SK-N-DZ (cell line): ENCODE measurements at regions not wholly inside any gene's neighbourhood (a gene's known extent, or its start where the extent isn't known, plus 50 kb on each side); places are given as distances from the start of the nearest gene placed in this dataset.
A peak's percentile ranks its signal among the peaks of the same experiment; 100 is the strongest.
"Not testable (repeated sequence)": the region's sequence is repeated elsewhere in the genome, so short reads cannot be mapped to it uniquely, and the experiment has no call there.

ENCODE experiments used
- DNase-seq: peaks from one replicate; pipeline ENCODE4 v3.0.0-alpha.2; 2015; ENCODE audit warnings: low spot score

DNA sequence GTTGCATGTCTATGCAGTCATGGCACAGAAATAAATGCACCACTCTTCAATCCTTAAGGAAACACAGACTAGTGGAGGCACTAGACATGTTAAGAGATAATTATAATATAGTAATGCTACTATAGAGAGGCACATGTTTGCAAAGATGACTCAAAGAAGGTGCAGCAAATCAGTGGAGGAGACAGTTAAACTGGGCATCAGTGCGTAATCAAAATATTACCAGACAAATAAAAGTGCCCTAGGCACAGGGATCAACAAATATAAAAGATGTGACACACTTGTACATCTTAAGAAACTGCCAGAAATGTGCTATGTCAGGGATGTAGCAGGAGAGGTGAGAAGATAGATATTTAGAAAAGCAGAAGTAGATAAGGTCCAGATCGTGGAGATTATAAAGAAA lies 642.1 kb downstream of the SLCO4C1 start:
- no peak for DNase-seq

DNA sequence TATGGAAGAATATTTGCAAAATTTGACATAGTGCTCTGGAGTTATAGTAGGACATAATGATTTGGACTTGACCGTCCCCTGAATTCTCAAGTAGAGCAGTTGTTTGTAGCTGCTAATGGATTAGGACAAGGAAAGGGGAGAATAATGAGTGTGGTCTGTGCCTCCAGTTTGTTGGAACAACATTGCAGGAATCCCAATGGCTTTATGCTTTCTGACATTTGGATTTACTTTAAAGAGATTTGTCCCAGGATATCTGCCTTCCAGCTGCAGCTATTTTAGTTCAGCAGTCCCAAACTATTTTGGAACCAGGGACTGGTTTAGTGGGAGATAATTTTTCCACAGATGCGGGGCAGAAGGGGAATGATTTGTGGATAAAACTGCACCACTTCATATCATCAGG lies 648.2 kb downstream of the SLCO4C1 start:
- DNase-seq, result no peak

DNA sequence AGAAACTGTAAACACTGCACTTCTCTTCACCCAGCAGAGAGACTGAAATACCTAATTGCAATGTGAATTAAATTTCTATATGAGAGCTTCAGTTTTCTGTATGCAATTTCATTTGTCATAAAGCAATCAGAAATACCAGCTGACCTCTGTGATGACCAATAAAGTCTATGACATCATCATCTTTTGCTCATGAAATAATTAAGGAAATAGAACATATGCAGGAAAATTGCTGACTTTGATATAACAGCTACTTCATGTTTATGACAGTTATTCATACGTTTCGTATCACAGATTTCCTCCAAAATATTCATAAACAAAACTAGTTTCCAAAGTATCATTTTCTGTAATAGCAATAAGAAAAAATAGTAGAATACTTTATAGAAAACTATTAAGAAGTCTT lies 652.3 kb downstream of the SLCO4C1 start:
- no peak for DNase-seq

DNA sequence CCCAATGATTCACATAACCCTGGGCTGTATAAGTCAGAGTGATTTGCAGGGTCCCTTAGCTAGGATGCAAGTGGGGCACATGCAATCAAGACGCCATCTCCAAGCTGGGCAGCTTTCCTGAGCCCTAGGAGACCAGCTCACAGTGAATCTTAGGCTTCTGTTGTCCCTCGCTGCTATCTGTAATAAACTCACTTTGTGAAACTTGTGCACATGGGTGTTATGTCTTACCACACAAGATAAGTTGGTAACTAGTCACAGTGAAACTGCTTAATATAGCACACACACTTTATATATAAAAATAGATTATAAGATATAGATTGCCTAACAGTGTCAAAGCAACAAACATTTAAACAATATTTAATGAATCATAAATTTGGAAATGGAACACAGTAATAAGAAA lies 658.5 kb downstream of the SLCO4C1 start:
- DNase-seq, result no peak

DNA sequence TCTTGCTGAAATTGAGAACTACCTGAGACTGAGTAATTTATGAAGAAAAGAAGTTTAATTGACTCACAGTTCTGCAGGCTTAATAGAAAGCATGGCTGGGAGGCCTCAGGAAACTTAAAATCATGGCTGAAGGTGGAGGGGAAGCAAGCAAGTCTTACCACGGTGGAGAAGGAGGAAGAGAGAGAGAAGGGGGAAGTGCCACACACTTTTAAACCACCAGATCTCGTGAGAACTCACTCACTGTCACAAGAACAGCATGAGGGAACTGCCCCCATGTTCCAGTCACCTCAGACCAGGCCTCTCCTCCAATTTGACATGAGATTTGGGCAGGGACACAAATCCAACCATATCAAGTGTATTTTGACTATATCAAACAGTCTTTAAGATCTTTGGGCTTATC lies 668.3 kb downstream of the SLCO4C1 start:
- not testable (repeated sequence) for DNase-seq

DNA sequence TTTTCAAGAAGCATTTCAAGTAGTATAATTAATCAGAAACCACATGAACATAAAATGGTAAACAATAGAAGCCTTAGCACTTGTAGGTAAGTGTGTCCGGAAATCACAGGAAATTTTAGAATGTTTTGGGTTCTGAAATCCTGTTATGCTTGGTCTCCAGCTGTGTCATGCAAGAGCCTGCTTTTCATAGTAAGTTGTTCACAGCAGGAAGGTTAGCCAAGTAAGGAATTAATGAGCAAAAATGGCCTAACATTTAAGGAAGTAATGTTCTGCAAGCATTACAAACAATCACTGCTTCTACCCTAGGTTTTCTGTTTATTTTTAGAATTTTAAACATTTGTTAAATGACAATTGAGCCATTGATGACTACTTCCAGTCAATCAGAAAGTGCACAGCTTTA lies 669.5 kb downstream of the SLCO4C1 start:
- DNase-seq, result no peak

DNA sequence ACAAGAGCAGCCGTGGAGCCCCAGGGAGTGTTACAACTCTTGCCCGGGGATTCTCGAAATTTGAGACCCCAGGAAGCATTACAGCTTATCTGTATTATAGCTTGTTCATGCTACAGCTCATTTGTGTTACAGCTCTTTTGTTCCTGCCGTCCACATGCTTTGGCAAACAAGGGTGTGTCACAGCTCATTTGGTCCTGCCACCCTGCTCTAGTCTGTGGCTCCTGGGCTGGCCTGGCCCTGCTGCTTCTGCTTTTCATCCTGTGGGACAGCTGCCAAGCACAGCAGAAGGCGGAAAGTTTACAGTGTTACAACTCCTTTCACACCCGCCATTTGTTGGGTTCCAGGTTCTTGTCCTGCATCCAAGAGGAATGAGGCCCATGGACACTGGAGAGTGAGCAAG lies 685.0 kb downstream of the SLCO4C1 start:
- no peak for DNase-seq

DNA sequence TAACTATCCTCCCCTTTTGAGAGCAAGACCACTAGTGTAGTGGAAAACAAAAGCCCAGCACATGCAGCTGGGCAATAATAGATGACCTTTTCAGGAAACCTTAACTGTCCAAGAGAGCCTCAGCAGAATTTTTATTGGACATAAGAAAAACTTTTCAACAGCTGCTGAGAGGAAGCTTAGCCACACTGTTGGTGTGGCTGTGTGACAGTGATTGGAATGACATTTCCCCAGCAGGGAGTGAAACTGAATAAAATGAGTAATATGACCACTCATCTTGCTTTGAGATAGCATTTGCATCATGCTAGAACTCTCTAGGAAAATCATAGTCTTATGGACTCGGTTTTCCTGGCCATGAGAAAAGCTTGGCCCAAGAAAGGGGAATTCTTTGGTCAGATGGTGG lies 687.8 kb downstream of the SLCO4C1 start:
- no peak for DNase-seq

DNA sequence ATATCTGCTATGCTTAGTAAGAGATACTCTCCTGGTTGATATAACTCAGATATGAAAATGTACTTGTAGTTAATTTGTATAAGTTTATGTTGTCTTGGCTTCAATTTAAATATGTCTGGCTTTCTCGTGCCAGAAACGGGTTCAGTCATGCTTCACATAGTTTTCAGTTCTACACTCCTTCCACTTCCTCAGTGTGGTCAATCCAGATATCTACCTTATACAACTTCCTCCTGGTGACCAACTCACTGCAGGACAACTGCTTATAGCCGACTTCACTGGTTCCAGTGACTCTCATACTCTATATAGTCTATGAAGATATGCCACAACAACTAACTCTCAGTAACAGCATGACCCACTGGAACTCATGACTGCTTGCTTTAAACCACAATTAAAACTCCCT lies 690.4 kb downstream of the SLCO4C1 start:
- DNase-seq, result no peak

DNA sequence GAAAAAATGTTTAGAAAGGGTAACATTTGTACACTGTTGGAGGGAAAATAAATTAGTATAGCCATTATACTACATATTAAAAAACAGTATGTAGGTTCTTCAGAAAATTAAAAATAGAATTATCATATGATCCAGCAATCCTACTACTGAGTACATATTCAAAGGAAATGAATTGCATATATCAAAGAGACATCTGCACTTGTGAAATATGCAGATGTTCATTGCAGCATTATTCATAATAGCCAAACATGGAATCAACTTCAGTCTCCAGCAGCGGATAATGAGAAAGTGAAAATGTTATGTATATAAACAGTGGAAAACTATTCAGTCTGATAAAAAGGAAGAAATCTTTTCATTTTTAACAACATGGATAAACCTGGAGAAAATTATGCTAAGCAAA lies 695.5 kb downstream of the SLCO4C1 start:
- DNase-seq, result no peak

DNA sequence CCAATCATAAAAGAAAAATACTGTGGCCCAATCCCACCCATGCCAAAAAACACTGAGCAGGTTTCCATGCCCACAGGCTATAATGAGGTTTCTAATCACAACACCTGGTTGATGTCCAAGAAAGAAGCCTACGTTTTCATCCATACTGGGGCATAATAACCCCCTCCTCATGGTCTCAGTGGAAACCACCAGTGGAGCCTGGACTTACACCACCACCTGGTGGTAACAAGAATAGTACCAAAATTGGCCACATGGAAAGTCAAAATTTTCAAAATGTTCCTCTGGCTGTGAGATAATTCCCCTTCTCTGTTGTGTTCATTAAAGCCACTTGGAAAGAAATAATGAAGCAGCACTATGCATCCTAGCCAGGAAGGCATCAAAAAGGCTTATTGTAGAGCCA lies 687.3 kb upstream of the ST8SIA4 start:
- DNase-seq, result peak; percentile 16

DNA sequence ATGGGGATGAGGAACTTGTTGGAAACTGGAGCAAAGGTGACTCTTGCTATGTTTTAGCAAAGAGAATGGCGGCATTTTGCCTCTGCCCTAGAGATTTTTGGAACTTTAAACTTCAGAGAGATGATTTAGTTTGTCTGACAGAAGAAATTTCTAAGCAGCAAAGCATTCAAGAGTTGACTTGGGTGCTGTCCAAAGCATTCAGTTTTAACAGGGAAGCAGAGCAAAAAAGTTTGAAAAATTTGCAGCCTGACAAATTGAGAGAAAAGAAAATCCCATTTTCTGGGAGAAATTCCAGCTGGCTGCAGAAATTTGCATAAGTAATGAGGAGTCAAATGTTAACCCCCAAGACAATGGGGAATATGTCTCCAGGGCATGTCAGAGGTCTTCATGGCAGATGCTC lies 682.3 kb upstream of the ST8SIA4 start:
- no peak for DNase-seq

DNA sequence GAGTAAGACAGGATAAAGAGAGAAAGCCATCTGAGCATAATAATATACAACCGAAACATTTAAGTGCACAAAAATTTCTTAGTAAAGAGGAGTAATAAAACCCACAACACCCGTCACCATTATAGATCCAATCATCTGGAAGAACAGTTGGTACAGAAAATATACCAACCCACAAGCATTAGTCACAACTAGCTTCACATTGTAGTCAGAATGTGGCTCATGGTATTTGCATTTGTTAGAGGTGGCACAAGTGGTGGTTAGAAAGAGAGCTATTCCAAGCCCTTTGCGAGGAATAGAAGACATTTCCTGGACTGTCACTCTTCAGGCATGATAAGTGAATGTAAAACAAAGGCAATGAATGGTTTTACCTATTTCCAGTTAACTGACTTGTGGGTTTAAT lies 677.5 kb upstream of the ST8SIA4 start:
- no peak for DNase-seq

DNA sequence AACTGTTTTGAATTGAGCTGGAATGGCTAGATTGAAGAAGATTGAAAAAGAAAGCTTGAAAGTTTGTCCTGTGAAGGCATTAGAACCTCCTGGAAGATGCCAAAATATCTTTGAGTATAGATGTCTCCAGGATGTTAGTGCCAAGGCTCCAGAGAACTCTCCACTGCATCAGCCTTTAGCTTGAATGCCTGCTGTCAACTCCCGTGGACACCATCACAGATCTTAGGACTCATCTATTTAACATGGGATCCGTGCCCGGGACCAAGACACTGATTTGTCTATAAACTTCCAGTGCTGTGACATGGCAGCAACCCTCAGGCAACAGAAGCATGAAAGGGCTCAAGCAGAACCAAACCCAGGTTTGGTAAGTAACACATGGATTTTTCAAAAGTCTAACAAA lies 670.9 kb upstream of the ST8SIA4 start:
- no peak for DNase-seq

DNA sequence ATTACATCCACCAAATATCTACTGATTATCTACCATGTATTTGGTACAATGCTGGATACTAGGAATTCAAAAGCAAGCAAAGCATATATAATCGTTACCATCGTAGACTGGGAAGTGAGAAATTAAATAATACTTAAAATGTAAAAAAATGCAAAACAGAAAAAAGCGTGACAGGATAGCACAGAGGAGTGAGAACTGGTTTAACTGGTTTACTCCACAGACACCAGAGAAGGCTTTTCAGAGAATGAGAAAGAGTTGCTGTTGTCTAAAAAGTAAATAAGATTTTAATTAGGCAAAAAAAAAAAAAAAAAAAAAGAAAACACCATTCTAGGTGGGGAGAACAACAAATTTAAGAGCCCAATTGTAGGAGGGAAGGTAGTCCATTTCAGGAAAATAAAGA lies 657.9 kb upstream of the ST8SIA4 start:
- no peak for DNase-seq

DNA sequence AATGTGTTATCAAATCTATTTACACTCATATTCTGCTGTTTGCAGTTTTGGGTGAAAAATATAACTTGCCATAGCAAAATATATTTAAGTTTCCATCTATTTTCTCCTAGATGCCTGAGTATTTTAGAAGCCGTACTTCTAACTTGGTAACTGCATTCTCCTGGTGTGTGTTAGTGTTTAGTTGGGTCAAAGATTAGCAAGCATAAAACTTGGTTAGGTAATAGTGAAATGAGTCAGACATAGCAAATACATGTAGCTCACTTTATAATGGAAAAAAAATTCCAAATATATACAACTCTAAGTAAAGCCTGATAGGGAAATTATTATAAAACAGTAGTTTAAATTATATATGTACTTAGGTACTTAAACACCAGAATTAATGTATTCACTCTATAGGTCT lies 640.7 kb upstream of the ST8SIA4 start:
- DNase-seq, result no peak

DNA sequence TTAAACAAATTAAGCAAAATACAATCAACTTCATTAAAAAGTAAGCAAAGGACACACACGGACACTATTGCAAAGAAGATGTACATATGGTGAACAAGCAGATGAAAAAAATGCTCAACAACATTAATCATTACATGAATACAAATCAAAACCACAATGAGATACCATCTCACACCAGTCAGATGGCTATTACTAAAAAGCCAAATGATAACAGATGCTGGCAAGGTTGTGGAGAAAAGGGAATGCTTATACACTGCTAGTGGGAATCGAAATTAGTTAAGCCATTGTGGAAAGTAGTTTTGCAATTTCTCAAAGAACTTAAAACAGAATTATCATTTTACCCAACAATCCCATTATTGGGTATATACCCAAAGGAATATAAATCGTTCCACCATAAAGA lies 636.2 kb upstream of the ST8SIA4 start:
- DNase-seq, result no peak

DNA sequence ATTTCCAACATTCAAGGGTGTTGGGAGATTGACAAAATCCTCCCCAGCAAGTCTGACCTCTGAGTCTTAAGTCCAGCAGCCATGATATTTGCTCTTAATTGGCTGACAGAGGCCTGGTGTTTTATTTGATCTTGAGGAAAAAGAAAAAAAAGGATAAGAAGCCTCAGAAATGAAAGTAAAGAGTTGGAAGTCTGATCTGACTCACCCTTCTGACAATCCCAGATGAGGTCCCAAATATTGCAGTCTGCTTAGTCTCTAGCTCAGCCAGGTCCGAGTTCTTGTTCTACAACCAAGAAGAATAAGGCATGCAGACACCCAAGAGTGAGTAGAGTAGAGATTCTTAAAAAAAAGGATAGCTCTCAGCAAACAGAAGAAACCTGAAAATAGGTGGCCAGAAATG lies 632.5 kb upstream of the ST8SIA4 start:
- DNase-seq, result no peak

DNA sequence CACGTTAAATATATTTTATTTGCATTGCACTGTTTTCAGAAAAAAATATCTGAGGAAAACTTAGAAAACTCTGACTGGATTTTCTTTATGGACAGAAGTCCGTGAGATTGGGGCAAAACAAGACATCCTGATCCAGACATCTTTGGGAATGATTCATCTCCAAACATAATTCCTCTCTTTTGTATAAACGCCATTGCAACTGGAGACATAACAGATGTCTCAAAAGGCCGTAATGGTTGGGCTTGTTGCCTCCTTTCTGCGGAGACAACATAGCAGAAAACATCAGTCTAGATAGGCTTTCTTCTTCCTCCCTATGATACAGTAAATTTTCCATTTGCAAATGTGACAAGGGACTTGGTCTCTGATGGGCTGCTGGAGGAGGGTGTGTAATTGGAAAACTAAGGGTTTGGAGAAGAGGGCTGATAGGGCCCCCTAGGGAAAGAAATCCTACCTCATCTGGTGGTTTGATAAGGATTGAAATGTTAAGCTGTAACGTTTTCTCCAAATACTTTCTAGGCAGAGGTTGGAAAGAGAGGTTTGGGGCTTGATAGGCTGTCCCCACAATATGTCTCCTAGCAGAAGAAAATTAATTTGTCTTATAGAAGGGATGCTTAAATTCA lies 631.5 kb upstream of the ST8SIA4 start:
- DNase-seq, result no peak

DNA sequence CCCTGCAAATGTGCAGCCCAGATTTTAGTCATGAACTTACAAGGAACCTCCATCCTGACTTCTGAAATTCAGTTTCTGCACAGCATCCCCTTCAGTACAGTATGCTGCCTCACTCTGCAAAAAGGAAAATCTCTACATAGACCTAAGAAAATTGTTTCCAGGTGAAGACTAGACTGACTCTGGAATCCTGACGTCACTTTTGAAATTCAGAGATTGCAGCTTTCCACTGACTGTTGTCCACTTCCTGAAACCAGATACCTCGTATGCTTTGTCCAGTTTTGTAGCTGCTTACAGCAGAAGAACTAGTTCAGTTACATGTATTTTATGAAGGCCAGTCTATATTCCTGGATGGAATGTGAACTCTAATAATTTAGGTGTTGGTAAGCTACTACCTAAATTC lies 629.3 kb upstream of the ST8SIA4 start:
- no peak for DNase-seq

DNA sequence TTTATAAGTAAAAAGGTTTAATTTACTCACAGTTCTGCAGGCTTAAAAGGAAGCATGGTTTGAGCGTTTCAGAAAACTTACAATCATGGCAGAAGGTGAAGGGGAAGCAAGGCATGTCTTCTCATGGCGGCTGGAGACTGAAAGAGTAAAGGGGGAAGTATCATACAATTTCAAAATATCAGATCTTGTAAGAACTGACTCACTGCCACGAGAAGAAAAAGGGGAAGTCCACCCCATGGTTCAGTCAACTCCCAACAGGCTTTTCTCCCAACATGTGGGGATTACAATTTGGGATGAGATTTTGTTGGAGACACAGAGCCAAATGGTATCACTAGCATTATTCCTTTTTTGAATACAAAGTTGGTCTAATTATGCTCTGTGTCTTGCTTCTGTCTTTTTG lies 627.9 kb upstream of the ST8SIA4 start:
- DNase-seq, result no peak

DNA sequence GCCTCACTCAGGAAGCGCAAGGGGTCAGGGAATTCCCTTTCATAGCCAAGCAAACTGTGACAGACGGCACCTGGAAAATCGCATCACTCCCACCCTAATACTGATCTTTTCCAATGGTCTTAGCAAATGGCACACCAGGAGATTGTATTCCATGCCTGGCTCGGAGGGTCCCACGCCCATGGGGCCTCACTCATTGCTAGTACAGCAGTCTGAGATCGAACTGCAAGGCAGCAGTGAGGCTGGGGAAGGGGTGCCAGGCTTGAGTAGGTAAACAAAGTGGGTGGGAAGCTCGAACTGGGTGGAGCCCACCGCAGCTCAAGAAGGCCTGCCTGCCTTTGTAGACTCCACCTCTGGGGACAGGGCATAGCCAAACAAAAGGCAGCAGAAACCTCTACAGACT lies 626.0 kb upstream of the ST8SIA4 start:
- DNase-seq, result not testable (repeated sequence)

DNA sequence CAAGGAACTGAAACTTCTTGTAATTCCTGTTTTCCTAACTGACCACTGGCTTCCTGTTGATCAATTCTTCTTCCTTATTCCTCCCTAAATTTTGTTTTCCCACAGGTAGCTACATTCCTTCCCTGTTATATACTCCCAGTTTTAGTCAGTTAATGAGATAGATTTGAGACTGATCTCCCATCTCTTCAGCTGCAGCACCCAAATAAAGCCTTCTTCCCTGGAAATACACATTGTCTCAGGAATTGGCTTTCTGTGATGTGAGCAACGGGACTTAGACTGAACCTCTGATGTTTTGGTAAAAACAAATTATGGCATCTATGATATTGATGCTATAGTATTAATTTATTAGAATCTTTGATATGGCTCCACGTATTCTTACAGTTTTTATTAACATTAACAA lies 617.3 kb upstream of the ST8SIA4 start:
- DNase-seq, result no peak

DNA sequence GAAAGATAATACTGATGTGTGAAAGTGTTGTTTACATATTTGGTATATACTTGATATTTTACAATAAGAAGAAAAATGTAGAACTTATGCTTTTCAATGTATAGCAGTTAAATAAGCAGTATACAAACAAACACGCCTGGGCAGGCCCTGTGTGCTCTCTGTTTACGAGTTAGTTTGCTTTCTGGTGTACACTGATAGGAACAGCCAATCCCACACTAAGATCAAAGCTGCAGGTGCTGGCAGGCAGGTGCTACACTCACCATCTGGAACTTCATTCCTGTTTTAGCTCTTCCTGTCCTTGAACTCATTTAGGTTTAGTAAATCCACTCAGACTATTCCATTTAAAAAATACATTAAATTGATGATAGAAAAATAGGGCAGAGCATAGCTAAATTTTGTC lies 614.7 kb upstream of the ST8SIA4 start:
- DNase-seq, result no peak

DNA sequence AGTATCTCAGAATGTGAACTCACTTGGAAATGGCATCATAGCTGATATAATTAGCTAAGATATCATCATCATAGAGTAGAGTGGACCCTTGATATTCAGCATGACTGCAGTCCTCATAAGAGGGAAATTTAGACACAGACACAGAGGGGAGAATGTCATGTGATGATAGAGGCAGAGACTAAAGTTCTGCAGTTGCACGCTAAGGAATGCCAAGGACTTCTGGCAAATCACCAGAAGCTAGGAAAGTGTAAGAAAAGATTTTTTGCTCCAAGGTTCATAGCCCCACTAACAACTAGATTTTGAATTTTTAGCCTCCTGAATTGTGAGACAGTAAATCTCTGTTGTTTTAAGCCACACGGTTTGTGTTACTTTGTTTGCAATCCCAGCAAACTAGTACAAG lies 612.6 kb upstream of the ST8SIA4 start:
- DNase-seq, result no peak
